Sciatic nerve (tissue), 2 donors: ENCODE measurements at regions not wholly inside any gene's neighbourhood (a gene's known extent, or its start where the extent isn't known, plus 50 kb on each side); places are given as distances from the start of the nearest gene placed in this dataset.

Experiments
- ATAC-seq: fragments of 200-7000 bp; cut with Tn5 transposase; one replicate; pipeline ENCODE4 v1.9.1; 2020; ENCODE audit warnings: mild to moderate bottlenecking, moderate library complexity
- DNase-seq: peaks from one replicate; pipeline ENCODE4 v3.0.0-alpha.2; 2020; ENCODE audit warnings: low spot score
- intact Hi-C: fragments of 100-400 bp; cut with DNase I; formaldehyde crosslinking; loops from one replicate; pipeline ENCODE4 v1.14.2; 2022
- donor health status: DM: no; HTN: no; CAD: no.
- donor health status: DM: no; HTN: no; CAD: no.

DNA sequence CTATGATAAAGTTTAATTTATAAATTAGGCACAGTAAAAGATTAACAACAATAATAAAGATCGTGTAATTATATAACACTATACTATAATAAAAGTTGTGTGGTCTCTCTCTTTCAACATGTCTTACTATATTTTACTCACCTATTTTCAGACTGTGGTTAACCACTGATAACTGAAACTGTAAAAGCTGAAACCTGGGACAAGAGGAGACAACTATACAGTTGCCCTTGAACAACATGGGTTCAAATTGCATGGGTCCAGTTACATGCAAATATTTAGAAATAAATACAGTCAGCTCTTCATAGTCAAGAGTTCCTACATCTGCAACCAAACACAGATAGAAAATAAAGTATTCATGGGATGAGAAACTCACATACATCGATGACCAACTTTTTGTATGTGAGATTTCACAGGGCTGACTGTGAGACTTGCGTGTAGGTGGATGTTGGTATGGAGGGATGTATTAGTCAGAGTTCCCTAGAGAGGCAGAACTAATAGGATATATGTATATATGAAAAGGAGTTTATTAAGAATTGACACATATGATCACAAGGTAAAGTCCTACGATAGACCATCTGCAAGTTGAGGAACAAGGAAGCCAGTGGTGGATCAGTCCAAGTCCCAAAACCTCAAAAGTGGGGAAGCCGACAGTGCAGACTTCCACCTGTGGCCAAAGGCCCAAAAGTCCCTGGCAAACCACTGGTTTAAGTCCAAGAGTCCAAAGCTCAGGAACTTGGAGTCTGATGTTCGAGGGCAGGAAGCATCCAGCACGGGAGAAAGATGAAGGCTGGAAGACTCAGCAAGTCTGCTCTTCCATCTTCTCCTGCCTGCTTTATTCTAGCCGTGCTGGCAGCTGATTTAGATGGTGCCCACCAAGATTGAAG lies 359.5 kb downstream of the INSC start:
- intact Hi-C loops: no loop called here
- DNase-seq: no peak
- ATAC-seq: no peak

DNA sequence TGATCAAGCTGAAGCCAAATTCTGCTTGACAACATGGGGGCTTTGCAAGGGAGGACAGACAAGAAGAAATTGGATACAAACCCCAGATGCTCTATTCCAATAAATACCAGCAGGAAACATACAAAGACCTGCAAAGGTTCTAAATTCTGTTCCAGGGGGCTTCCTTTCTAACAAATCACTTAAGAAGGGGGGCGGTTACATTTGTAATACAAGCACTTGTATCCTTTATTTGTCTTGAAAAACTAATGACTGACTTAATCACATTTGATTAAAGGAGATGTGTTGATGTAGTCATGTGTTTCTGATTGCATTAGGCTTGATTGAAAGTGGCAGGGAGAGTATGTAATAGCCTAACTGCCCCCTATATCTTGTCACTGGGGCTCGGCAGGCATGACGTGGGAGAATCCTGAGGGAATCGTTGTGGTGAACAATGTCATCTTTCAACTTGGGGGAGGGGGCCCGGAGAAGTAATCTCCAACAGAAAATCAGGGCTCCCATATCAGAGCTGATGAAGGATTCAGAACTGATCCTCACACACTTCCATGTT lies 361.7 kb downstream of the INSC start:
- no peak for ATAC-seq
- intact Hi-C loops: no loop called here
- DNase-seq: no peak

DNA sequence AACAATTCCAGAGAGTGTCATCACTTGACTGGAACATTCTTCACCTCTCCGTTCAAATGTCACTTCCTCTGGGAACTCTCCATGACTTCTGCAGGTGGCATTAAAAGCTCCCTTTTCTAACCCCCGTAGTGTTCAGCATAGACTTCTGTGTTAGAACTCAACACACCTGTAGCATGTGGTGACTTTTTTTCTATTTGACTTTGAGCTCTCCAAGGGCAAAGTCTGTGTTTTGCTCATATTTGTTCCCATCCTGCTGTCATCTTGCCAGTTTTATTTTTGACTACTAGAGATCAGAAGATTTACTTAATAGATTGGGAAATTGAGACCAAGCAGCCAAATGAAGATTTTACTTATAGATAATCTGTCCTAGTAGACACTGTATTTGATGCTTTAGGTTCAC lies 367.1 kb downstream of the INSC start:
- DNase-seq: no peak
- intact Hi-C loops: no loop called here
- no peak for ATAC-seq

DNA sequence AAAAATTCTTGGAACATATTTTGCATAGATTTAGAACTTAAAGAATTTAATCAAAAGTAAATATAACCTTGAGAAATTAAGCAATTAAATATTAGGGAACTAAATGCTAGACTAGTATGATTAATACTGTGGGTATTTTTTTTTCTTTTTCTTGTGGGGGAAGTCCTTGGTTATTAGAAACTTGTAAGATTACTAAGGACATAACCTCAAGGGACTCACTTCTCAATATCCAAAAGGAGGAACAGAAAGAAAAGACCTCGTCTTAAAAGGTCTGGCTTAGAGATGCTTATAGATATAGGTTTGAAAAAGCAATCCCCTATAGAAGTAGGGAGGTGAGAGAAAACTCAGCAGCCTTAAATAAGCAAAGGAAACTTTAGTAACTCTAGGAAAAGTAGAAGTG lies 368.5 kb downstream of the INSC start:
- intact Hi-C loops: no loop called here
- DNase-seq: no peak
- ATAC-seq: no peak

DNA sequence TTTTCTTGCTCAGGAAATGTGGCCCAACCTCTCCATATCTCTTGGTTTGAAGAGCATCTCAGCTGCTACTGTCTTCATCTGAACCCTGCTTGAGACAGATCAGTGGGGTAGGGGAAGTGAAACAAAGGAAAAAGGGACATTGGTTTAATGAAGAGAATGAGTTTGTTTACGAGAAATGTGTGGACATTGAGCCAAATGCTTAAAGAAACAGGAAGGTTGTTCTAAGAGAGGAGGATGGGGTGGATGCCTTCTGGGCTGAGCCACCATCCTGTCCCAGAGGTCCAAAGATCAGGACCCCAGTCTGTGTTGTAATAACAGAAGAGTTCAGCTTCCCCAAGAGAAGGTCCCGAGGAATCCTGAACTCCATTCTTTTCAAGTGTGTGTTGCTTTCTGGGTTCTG lies 369.7 kb downstream of the INSC start:
- ATAC-seq: no peak
- intact Hi-C loops: no loop called here
- no peak for DNase-seq

DNA sequence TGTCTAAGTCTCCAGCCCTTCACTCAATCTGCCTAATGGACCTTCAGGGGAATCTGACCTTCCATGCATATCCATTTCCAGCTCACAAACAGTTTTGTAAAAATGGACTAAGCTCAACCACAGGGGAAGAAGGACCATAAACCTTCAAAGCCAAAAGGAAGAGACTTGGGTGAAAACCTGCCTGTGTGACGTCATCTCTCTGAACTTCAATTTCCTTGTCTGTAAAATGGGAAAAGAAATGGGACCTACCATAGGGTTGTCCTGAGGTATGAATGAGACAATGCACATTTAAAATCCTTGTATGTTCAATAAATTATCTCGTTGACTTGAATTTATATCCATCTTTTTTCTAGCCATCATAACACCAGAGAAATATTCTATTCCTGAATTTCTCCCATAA lies 370.7 kb downstream of the INSC start:
- DNase-seq: no peak
- no peak for ATAC-seq
- intact Hi-C loops: no loop called here

DNA sequence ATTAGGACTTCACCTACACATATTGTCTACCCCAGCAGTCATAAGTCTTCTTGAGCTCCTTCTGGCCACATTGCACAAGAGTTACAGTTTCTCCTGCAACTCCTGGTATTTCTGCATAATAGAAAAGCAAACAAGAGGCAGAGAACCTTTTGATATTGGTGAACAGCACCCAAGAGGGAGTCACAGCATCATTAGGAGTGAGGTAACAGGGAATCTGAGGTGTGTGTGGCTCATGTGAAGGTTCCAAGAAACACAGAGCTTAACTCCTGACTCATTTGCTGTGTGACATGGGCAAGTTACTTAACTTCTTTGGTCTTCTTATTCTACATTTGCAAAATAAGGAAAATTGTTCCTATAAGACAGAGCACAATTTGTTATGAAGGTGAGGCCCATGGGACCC lies 374.6 kb downstream of the INSC start:
- DNase-seq (no peak), ATAC-seq (no peak)
- intact Hi-C loops: no loop called here

DNA sequence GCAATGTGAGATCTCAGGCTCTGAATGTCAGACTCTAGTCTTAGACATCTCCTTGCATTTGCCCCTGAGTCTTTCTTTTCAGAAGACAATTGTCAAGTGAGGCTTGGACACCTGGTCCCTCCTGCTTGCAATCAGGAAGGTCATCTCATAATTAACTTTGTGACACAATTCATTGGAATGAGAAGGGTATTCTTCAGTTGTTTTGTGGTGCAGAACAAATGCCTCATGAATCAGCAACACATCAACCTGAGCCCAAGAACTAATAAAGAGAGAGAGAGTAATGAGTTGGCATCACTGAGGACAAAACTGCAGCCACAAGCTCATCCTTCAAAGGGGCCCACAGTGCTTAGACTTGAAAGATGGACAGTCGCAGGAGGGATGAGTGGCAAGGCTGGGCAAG lies 375.8 kb downstream of the INSC start:
- ATAC-seq: no peak

DNA sequence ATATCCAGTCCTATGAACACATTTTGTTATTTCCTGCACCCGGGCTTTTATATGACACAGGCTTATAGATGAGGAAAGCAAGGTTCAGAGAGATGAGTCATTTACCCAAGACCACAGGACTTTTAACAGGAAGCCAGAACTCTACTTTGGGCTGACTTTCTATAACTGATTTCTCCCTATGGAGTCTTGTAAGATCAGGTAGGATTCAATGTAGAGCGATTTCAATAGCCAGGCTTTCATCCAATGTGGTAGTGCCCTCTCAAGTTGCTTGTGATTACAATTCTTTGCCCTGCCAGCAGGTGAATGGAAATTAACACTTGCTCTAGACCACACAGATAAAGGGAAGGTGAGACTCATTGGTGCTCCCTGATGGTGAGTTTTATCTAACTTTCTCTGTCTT lies 378.3 kb downstream of the INSC start:
- no peak for ATAC-seq
- DNase-seq: no peak
- intact Hi-C loops: no loop called here

More for the DNA sequence above, 375.8 kb downstream of the INSC start:
- no peak for DNase-seq
- intact Hi-C loops: no loop called here

DNA sequence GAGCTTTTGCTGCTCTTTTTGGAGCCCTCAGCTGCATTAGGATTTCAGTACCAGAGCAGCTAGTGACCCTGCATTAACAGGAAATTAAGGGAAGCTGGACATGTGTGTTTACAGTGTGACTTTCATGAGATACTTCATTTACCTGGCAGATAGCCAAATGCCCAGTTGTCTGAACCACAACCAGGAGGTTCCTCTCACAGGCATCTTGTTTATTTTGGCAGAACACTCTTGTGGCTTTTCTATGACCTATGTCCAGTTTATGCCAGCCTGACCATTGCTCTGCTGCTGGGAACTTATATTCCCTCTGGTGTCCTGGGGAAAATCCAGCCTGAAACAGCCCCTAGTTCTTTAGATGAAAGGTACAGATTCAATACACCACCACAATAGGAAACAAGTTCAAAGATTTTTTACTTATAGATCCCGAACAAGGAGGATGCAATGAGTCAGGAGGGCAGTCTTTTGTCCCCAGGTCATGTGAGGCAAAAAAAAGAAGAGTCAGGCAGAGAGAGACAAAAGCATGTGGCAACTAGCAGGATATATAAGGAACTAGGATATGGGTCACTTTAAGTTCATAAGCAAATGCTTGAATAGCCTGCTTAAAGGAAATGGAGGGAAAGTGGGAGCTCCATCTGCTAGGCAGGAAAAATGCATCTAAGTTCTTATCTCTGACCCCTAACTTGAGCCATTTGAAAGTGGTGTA lies 379.3 kb downstream of the INSC start:
- DNase-seq (no peak), ATAC-seq (no peak)
- intact Hi-C loops: no loop called here

DNA sequence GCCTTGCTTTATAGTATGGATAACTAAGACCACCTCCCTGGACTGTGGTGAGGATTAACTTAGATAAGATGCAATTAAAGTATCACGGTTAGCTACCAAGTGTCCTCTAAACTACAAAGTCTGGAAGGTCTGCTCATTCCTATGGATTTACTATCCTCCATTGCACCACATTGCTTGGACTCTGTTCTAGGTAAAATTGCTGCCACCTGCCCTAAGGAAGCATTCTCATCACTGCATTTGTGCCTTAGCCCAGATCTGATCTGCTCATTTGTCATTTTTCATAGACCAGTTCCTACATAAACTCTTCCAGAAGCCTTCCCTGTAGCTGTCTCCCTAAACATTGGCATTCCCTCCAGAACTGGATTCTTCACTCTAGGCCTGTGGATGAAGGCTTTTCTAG lies 380.0 kb downstream of the INSC start:
- DNase-seq (no peak), ATAC-seq (no peak)
- intact Hi-C loops: no loop called here

DNA sequence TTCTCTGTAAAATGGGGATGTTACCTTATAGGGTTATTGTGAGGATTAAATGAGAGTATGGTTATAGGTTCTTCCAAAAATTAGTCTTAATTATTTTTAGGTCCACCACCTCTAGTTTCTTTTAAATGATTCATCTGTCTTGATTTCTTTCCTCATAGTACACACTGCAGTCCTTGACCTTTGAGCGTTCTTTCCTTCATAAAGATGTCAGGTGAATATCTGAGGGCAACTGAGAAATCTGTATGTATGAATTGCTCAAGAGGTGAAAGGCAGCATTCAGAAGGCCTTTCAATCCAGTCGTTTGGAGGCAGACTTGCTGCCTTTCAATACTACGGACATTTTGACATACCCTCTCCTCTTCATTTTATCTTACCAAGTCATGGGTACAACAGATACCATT lies 380.7 kb downstream of the INSC start:
- ATAC-seq (no peak), DNase-seq (no peak)
- intact Hi-C loops: no loop called here

DNA sequence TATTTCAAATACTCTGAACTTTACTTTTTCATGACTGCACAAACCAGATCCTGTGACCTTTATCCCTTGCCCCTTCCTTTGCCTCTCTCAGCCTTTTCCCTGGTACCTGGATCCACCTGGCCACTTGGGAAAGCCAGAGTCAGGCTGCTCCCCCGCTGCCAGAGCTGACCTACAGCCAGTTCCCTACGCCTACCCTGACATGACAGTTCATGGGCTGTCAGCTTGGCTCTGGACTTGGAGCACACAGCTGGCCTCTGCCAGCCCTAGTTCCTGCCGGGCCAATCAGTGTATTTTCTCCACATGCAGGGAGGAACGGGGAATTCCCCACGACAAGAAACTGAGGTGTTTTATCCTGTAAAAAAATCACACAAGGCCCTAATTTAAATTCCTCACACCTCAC lies 382.6 kb downstream of the INSC start:
- DNase-seq (no peak), ATAC-seq (no peak)
- intact Hi-C loops: no loop called here

DNA sequence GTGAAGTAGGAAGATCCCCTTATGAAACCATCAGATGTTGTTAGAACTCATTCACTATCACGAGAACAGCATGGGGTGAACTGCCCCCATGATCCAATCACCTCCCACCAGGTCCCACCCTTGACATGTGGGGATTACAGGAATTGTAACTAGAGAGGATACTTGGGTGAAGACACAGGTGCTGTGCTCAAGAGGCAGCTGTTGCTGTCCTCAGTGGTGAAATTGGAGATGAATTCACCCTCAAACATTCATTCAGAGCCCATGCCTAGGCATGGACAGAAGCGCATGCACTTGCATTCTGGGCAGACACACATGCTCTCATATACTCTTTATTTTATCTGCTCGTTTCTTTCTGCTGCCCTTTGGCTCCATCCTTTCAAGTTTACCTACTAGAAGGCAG lies 385.0 kb downstream of the INSC start:
- DNase-seq (no peak), ATAC-seq (no peak)
- intact Hi-C loops: no loop called here

DNA sequence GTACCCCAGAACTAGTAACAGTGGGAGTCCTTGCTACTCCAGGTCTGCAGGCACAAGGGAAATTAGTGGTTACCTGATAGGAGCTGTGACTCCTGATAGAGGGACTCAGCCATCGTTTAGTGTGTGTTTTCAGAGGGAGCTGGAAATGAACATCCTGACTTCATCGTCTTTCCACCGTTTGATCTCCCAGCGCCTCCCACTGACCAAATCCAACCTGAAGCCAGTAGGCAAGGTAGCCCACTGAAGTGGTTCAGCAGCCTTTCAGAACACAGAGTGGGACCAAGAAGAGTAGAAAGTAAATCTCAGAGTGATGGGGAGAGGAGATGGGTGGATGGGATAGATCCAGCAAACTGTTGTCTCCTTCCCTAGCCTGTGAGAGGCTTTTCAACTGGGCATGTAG lies 385.9 kb downstream of the INSC start:
- intact Hi-C loops: no loop called here
- DNase-seq (no peak), ATAC-seq (no peak)

DNA sequence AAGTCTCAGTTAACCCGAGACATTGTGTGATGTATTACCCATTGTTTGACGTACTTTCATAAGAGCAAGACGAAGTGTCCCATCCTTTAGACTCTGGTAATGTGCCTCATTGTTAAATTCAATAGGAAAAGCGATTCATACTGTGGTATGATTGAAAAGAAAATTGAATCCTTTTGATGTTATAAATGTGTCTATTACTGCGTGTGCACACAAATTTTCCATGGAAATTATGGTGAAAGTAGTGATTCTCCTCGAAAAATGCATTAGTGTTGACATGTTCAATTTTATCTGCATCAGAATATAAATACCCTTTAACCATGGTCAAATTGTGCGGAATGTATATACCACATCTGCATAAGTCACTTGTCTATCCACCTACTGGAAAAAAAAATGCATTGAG lies 386.8 kb downstream of the INSC start:
- no peak for DNase-seq
- intact Hi-C loops: no loop called here
- ATAC-seq: no peak

DNA sequence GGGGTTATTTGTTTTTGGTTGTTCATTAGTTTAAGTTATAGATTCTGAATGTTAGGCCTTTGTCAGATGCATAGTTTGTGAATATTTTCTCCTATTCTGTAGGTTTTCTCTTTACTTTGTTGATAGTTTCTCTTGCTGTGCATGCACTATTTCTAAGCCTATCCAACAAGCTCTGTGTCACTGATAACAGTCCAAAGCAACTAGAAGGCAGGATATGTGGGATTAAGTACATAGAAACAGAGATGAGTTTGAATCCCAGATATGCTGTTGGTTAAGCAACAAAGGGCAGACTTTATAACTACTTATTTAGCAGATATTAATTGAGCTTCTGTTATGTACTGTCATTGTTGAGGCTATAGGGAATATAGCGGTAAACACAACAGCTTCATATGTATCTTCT lies 390.4 kb downstream of the INSC start:
- ATAC-seq: no peak
- no peak for DNase-seq
- intact Hi-C loops: no loop called here

DNA sequence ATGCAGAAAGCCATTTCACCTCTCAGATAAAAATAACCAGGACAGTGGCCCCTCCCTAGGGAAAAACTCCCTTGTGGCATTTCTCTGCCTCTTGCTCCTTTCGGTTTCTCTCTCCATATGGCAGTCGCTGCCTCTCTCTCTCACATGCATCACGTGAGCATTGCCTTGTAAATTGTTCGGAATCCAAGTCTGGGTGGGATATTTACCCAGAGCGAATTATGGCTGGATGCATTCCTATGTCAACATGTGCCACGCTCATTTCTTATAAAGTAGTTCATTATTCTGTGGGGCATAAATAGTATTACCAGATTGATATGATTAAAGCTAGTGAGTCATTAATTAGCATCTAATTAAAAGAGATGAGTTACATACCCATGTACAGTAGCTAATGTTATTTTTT lies 392.9 kb downstream of the INSC start:
- ATAC-seq (no peak), DNase-seq (no peak)
- intact Hi-C loops: no loop called here

DNA sequence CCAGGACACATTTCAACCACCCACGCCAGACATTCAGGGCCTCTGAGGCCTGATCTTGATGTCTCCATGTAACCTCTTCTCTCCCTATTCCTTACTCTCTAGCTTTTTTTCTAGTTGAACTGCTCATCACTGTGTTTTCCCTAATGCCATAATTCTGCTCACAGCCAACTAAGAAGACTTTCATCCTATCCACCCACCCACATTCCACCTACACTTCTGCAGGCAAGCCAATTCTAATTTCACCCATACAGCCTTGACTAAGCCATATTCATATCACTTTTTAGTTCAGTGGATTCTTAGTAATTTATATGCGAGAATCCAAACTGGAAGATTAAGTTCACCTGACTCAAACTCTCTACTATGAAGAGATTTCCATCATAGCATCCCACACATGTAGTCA lies 394.4 kb downstream of the INSC start:
- DNase-seq (no peak), ATAC-seq (no peak)
- intact Hi-C loops: no loop called here

DNA sequence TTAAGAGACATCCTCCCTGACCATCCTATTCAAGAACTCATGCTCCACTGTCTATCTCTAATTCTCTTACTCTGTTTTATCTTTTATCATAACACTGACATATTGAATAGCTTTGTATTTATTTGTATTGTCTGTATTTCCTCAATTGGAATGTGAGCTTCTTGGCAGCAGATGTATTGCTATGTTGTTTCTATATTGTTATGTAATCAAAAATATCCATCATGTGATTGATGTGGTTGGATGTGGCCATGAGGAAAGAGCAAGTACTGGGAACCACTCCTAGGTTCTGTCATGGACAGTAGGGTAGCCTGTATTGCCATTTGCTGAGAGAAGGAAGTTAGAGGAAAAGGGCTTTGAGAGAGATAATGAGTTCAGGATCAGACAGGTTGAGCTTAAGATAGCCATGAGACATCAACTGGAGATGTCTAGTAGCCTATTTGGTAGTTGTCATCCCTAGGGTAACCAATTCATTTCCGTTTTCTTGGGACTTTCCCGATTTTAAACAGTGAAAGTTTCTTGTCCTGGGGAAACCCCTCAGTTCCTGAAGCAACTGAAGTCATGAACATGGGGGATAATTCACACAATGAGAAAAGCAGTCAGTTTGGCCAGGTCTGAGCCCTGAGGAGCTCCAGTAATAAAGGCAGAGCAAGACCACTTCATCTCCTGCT lies 404.5 kb downstream of the INSC start:
- no peak for DNase-seq
- no peak for ATAC-seq
- intact Hi-C loops: no loop called here
